HG02678 (cell line): ENCODE measurements at regions not wholly inside any gene's neighbourhood (a gene's known extent, or its start where the extent isn't known, plus 50 kb on each side); places are given as distances from the start of the nearest gene placed in this dataset.

ENCODE experiments used
- ATAC-seq: cut with Tn5 transposase; IDR thresholded peaks from one replicate; pipeline ENCODE4 v1.9.1; 2021; ENCODE audit warnings: mild to moderate bottlenecking, moderate library complexity; ENCODE audit not compliant: unreplicated experiment

DNA sequence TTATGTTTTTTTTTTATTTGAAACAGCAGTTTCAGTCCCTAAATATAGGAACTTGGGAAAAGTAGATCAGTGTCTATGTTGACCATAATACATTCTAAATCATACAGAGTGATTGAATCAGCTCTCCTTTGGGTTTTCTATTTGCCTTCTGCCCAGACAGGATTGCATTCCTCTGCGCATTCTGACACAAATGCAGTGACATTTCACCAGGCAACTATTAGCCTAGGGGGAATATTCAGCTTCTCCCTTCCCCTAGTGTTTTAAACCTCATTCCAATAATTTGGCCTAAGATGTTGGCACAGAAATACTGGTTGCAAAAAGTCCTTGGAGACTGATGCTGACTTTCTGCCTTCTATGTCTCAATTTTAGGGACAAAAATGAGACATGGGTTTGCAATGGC is 172.8 kb downstream of the PTGER3 start:
- no peak for ATAC-seq

DNA sequence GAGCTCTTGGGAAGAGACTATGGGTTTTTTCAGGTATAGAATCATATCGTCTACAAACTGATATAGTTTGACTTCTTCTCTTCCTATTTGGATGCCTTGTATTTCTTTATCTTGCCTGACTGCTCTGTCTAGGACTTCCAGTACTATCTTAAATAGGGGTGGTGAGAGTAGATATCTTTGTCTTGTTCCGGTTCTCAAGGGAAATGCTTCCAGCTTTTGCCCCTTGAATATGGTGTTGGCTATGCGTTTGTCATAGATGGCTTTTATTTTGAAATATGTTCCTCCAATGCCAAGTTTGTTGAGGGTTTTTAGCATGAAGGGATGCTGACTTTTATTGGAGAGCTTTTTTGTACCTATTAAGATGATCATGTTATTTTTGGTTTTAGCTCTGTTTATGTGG is 170.3 kb downstream of the PTGER3 start:
- no peak for ATAC-seq

DNA sequence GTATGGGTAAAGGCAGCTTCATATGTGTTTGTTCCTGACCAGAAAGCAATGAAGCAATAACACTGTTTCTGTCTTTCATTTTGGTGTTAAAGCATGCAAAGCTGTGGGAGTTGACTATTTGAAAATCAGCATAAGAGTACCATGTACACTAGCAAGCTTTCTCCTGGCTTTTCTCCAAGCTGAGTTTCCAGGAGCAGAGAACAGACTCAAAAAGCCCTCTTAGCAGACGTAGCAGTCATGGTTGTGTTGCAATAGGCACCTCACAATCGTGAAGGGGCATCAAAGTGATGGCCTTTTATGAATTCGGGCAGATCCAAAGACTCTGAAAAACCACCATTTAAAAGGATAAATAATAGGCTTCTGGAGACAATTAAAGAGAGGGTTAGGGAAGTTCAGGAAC is 159.7 kb downstream of the PTGER3 start:
- no peak for ATAC-seq

DNA sequence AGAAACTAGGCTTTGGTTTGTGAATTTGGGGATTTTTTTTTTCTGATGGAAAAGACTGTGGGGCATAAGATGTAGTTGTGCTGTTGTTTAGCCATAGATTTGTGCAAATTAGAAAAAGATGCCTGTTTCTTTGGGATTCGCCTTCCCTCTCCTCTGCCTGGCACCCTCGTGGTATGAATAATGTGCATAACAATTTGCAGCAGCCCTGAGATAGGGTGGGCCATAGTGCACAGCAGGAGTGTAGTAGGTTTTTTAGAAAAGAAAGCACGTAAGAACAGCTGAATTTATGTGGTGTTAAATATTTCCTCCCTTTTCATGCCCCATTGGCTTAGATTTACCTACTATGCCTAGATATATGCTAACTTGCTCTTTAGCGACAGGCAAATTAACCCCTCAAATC is 158.9 kb downstream of the PTGER3 start:
- ATAC-seq = no peak

DNA sequence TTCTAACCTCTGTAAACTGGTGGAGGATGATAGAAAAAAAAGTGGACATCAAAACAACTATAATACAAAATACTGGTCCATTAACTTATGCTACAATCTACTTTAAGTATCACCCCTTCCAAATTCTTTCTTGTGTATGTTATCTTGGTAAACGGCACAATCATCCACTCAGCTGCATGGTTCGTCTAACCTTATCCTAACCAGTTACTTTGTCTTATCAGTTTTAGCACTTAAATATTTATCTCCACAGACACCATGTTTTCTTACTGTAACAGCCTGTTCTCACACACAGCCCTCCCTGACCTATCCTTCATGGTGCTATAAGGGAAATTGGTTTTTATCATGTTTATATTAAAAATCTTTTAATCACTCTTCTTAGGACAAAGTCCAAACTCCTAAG is 157.2 kb downstream of the PTGER3 start:
- ATAC-seq = no peak

DNA sequence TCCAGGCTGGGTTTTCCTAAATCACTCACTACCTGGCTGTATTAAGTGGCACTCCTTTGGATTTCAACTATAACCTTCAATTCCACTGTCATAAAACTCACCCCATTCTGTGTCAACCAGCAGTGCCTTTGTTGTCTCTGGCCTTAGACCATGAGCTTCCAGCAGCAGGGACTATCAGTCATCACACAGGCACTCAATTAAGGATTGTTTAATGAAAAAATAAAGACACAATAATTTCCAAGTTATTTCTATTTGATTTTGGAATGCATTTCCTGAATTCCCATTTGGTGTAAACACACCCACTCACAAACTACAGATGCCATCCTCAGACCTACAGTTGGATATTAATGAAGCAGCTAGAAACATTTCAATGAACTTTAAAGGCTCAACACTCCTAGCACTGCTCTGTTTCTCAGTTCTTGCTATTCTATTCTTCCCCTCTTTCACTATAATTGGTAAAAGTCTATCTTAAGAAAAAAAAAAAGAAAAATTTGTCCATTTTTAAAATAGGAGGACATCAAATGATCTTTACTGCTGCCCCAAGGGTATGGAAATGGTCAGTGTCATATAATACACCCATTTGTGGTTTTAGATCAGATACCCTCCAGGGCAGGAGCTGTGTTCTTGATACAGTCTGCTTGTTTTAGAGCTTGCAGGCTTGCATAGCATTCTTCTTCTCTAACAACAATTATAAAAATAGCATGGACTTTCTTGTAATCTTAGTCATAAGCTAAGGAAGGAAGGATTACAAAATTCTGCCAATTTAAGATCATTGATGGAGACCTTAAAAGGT is 156.4 kb downstream of the PTGER3 start:
- ATAC-seq = no peak

DNA sequence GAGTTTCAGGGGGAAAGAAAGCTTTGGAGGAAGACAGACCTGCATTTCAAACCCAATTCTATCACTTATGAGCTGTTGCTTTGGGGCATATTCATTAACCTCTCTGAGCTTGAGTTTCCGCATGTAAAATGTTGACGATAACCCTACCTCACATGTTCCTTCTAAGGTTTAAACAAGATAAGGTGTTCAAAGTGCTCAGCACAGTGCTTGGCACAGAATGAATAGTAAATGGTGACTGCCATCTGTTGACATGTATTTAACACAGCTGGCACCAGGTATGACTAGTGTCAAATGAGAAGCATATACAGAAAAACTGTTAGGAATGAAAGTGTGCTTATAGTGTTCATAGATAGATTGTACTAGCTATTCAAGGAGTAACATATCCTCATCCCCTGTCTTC is 155.5 kb downstream of the PTGER3 start:
- ATAC-seq = no peak

DNA sequence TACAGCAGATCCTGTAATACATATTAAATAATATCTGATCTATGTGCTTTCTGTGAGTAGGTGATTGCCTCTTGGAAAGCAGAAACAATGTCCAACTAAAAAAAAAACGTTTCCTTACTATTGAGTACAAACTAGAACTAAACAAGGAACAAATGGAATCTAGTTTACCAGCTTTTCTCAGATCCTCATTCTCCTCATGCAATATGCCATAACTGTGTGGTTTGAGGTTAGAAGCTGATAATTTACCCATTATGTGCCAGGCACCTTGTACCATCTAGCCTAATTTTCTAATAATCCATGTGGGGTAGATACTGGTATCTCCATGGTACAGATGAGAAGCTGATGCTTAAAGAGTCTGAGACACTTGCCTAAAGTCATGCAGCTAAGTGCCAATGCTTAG is 154.7 kb downstream of the PTGER3 start:
- no peak for ATAC-seq

DNA sequence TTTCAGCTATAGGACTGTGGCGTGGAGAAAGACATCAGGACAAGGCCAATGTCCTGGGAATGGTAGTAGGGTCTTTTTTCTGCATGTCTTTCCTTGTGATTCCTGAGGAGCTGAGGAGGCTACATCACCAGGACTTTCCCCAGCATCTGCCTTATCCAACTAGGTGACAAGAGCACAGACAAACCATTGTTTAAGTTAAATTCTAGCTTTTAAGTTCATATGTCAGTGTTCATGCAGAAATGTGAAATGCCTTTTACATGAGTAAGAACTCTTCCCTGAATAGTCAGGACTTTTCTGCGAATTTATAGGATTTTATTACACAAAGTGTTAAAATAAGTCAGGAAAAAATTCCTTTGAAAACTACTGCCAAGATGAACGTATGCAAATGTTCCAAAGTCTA is 154.2 kb downstream of the PTGER3 start:
- no peak for ATAC-seq

DNA sequence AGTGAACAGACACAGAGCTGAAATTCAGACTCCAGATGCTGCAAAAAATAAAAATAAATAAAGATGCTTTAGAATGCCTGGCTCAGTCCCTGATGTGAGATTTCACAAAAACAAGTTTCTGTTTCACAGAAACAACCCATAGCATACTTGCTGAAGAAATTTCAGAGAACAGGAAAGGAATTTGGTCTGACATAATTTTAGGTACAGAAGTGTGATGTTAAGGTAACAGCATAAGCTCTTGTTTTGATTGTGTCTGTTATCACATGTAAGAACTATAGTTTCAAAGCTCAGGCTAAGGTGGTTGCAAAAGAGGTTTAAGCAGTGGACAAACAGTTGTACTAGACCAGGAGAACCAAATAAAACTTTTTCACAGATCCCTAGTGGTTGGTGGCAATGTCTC is 152.1 kb downstream of the PTGER3 start:
- ATAC-seq = no peak

DNA sequence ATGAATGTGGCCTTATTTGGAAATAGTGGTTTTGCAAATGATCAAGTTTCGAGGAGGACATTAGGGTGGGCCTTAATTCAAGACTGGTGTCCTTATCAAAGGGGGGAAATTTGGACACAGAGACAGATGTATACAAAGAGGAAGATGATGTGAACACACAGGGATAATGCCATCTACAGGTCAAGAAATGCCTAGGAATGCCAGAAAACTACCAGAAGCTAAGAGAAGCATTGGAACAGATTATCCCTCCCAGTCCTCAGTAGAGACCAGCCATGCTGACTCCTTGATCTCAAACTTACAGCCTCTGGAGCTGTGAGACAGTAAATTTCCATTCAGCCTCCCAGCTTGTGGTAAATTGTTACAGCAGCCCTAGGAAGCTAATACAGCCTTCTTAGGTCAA is 151.4 kb downstream of the PTGER3 start:
- no peak for ATAC-seq

DNA sequence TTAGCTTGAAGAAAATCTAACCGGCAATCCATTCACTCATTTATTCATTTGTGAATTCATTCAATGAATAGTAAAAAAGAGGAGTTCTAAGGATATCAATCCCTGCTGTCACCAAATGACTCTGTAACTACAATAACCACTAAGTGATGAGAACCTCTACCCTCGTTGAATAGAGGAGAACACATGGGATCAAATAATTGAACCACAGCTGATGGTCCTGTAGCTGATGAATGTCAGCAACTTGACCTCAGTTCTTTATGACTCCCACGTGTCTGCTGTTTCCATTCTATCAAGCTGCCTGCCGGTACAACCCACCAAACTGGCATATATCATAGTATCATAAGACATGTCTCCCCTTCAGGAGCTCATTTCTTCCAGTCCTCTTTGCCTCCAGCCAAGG is 150.3 kb downstream of the PTGER3 start:
- ATAC-seq = no peak

DNA sequence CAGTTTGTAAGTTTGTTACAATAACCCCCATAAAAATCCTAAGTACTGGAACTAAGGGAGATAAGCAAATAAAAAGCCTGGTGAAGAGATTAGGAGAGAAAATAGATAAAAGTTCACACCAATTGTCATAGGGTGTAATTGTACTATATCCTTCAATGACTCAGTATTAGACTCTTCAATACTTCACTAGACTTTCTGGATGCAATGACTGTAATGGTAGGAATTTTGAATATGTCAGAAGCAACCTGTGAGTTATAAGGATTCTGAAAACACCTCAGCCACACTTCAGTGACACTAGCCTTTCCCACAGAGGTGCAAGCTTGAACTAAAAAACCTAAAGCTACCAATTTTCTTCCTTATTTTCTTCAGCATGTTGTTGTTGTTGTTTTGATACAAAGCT is 147.9 kb downstream of the PTGER3 start:
- ATAC-seq = no peak

DNA sequence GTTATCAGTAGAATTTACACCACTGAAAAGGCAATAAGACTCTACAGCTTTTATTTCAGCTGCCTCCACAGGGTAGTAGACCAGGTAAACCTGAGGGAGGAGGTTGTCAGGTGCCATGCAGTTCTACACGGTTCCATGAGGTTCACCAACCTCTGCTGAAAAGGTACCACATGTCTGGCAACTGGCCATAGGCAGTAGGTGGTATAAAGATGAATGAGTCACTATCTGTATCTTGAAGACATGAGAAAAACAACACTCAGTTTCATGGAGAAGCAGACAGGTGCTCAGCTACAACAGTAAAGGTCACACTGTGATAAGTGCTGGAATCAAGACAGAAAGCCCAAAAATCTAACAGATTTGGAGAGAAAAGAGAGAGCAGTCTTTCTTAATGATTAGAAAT is 145.4 kb downstream of the PTGER3 start:
- ATAC-seq = no peak

DNA sequence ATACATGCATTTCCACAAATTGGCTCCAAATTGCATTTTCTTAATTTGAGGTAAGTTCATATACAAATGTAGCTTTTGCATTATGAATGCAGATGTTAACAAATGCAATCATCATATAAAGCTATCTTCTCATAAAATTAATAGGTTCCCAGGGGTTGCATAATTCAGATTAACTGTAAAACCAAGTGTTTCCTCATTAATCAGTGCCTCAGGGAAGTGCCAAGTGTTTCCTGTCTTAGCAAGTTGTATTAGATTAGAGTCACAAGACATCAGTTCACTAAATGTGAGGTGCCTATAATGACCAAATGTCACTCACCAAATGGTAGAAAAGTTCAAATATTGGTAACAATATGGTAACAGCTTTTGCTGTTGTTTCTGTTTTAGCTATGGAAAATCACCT is 140.8 kb downstream of the PTGER3 start:
- ATAC-seq = no peak

DNA sequence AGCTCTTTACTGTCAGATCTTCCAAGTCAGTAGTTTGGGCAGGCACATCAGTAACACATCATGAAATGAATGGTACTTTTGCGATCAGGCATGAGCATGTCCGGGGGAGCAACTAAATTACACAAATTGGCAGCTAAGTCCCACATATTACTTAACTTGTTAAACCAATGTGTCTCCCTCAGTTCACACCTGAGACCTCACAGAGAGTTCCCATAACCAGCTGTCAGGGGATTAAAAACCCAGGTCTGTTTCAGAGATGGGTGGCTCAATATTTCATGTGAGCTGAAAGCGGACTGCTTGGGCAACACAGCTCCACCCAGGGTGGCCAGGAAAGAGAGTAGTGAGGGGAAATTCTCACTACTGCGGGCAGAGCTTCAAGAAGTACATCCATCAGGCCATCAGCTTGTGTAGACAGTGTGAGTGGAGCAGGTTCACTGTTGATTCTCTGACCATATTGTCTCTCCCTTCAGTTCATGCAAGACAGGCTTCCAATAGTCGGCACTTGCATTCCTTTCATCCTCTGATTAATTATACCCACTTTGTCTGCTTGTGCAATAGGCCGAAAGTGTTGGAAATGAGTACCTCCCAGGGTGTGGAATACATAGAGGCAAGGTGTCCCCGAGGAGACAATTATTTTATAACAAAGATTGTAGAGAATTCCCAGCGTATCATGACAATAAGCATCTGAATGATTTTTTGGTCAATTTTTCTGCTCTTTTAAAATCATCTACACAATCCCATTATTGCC is 139.9 kb downstream of the PTGER3 start:
- no peak for ATAC-seq

DNA sequence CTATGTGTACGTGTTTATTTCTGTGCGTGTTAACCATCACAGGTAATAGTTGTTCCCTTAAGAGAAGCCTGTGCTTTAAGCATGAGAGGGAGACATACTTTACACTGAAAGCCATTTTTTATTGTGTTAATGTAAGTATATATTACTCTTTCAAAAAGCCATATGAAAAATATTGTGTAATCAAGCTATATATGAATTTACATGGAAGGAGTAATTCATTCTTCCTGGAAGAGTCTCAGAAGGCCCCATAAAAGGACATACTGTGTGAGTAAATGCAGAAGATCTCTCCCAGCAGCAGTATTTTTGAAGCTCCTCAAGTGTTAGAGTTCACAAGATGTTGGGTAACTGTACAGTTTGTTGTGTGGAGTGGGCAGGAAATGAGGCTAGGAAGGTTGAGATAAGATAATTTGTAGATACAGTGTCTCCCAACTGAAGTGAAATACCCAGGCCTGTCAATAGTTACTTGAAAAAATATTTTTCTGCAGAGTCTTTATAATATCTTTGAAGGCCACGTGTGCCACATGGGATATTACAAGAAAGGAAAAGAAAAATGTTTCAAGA is 138.3 kb downstream of the PTGER3 start:
- ATAC-seq = no peak

DNA sequence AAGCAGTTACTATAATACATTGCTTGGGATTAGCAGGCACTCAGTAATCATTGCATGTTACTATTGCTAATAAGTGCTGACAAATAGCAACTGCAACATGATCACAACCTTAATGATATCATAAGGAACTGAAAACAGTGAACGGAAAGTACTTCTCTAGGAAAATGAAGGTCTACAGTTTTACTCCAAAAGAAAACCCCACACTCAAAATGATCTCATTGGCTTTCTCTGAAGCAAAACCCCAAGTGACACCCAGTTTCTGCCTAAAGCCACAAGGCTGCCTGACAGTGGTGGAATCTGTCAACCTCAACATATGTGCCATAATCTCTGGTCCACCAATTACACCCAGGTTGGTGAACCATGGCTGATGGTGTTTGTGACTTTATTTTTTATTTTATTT is 137.6 kb downstream of the PTGER3 start:
- ATAC-seq = peak; percentile 57

DNA sequence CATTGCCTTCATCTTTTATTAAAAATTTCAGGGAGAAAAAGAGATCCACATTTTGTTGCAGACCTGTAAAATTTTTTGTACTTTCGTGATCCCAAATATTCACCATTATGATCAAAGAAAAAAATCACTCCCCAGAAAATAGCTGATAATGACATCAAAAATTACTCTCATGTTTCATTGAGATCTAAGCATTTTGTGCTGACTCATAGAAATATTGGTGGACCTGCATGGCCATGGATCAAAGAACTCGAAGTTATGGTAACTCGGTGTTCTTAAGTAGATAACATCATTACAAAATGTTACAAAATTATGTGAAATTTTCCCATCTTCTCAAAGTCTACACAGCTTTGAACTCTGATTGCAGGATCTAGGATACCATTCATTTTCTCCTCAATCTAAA is 135.8 kb downstream of the PTGER3 start:
- ATAC-seq = no peak

DNA sequence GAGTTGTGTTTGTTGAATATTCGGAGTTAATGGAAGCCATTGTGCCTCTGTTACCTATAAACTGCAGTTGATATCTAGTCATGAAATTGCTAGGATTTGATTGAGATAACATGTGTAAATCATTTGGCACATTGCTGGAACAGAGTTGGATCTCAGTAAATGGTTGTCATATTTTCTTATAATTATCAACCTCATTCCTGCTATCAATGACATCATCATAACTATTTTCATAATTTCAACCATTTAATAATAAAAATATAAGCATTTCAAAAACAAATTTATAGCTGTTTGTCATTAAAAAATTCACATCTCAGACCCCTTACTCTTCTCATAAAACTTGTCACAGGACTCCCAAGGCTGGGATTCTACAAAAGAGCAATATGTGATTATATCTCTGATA is 133.4 kb downstream of the PTGER3 start:
- ATAC-seq = no peak

DNA sequence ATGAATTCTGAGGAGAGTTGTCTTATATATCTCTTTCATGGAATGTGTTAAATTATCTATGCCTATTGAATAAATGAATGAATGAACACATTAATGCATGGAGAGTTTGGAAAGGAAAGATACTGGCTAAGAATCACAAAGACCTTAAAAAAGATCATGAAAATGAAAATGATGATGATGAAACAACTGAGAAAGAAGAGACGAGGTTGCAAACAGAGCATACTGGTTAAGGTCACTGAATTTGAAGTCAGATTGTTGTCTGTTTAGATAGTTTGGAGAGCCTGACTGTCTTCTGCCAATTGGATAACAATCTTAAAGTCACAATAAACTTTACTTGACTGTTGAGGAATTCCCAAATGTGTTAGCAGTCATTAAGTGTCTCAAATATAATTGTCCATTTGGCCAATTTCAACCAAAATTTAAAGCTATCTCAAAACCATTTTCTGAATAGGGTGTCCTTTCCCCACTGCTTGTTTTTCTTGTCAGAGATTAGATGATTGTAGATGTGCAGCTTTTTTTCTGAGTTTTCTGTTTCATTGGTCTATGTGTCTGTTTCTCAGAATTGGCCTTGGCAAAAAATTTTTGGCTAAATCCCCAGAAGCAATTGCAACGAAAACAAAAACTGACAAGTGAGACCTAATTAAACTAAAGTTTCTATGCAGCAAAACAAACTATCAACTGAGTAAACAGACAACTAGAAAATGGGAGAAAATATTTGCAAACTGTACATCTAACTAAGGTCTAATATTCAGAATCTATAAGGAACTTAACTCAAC is 132.2 kb downstream of the PTGER3 start:
- ATAC-seq = no peak

DNA sequence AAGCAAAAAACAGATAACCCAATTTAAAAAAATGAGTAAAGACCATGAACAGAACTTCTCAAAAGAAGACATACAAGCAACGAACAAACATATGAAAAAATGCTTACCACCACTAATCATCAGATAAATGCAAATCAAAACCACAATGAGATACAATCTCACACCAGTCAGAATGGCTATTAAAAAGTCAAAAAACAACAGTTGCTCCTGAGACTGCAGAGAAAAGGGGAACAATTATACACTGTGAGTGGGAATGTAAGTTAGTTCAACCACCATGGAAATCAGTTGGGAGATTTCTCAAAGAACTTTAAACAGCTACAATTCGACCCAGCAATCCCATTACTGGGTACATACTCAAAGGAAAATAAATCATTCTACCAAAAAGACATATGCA is 131.6 kb downstream of the PTGER3 start:
- no peak for ATAC-seq
